ENCODE measurements at regions not wholly inside any gene's neighbourhood (a gene's known extent, or its start where the extent isn't known, plus 50 kb on each side); places are given as distances from the start of the nearest gene placed in this dataset.

DNA sequence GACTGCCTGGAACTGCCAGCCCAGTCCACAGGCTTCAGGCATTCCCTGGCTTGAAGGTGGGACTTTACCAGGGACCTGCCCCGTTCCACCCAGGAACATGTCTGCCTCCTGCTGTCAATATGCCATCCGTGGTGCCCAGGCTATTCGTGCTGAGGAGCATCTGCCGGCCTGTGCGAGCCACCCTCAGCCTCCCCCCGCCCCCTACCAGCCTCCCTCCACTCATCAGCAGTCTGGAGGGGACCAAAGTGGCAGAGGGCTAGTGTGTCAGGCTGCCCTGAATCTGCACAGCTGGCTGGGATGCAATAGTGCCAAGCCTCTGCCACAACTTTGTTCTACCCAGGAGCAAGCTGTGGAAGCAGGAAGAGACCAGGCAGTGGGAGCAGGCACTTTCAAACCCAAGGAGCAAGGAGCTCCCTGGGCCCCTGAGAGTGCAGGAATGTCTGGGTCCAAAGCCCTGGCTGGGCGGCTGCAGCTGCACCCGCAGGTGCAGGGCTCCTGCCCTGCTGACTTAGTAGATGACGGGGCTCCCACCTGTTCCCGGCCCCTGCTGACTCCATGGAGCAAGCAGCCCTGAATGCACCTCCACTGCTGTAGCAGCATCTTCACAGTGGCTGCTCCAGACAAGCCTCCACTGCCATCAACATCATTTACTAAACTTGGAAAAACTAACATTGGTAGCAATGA, 423.2 kb downstream of the RERGL start:
- TF ChIP-seq, protein P1, sequence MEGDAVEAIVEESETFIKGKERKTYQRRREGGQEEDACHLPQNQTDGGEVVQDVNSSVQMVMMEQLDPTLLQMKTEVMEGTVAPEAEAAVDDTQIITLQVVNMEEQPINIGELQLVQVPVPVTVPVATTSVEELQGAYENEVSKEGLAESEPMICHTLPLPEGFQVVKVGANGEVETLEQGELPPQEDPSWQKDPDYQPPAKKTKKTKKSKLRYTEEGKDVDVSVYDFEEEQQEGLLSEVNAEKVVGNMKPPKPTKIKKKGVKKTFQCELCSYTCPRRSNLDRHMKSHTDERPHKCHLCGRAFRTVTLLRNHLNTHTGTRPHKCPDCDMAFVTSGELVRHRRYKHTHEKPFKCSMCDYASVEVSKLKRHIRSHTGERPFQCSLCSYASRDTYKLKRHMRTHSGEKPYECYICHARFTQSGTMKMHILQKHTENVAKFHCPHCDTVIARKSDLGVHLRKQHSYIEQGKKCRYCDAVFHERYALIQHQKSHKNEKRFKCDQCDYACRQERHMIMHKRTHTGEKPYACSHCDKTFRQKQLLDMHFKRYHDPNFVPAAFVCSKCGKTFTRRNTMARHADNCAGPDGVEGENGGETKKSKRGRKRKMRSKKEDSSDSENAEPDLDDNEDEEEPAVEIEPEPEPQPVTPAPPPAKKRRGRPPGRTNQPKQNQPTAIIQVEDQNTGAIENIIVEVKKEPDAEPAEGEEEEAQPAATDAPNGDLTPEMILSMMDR (IDR thresholded peaks at IDR 0.05) = no peak
- no peak for TF ChIP-seq EP300 (IDR thresholded peaks at IDR 0.05; ENCODE audit: low read depth)
- no peak for TF ChIP-seq POLR2A (IDR thresholded peaks at IDR 0.05)

All from transverse colon (tissue), 3 donors.